H1 (cell line): ENCODE measurements at regions not wholly inside any gene's neighbourhood (a gene's known extent, or its start where the extent isn't known, plus 50 kb on each side); places are given as distances from the start of the nearest gene placed in this dataset.

Experiments
- CTCF ChIA-PET: fragments of 300-600 bp; sonication (Branson Sonifier 250); formaldehyde crosslinking; loops from one replicate; lab custom pipeline; 2021; ENCODE audit not compliant: partially characterized antibody; lab: Charles Lee
- POLR2A ChIA-PET: fragments of 300-600 bp; sonication (Branson Sonifier 250); formaldehyde crosslinking; loops from one replicate; lab custom pipeline; 2021; ENCODE audit warnings: inconsistent platforms; ENCODE audit not compliant: partially characterized antibody; lab: Charles Lee
- DNase-seq, 2 experiments: peaks; one replicate each; pipeline versions ENCODE4 v3.0.0 to v3.0.0-alpha.2; 2010 to 2022; ENCODE audit warnings: low spot score in 2 of 2, low read depth in 1 of 2, mixed read lengths in 1 of 2
- FAIRE-seq: peaks from 2 replicates; lab custom pipeline; 2011; peaks lifted over from hg19 to GRCh38; lab: Jason Lieb, UNC
- H2AFZ ChIP-seq: 2 replicates; pipeline ENCODE4 v1.8.1; 2012; ENCODE audit warnings: low read length, inconsistent platforms
- H2AK5ac ChIP-seq: 2 replicates; pipeline ENCODE4 v1.6.1; 2013; ENCODE audit warnings: low read depth, low read length
- H2BK120ac ChIP-seq: replicated peaks from 2 replicates; pipeline ENCODE3; 2013; ENCODE audit warnings: low read depth, low read length, inconsistent platforms
- H2BK12ac ChIP-seq: 2 replicates; pipeline ENCODE4 v1.6.1; 2013; ENCODE audit warnings: low read depth, low read length
- H2BK15ac ChIP-seq: 2 replicates; pipeline ENCODE4 v1.6.1; 2013; ENCODE audit warnings: low read length
- H2BK20ac ChIP-seq: 2 replicates; pipeline ENCODE4 v1.6.1; 2013; ENCODE audit warnings: low read length
- H2BK5ac ChIP-seq: 2 replicates; pipeline ENCODE4 v1.6.1; 2013; ENCODE audit warnings: low read depth, low read length
- H3K14ac ChIP-seq: 2 replicates; pipeline ENCODE4 v1.6.1; 2013; ENCODE audit warnings: inconsistent platforms; ENCODE audit not compliant: insufficient read length
- H3K18ac ChIP-seq: 2 replicates; pipeline ENCODE4 v1.6.1; 2013; ENCODE audit warnings: low read length; ENCODE audit errors: extremely low read depth
- H3K23ac ChIP-seq: 2 replicates; pipeline ENCODE4 v1.6.1; 2013; ENCODE audit warnings: inconsistent platforms; ENCODE audit not compliant: insufficient read length
- H3K23me2 ChIP-seq: 2 replicates; pipeline ENCODE4 v1.6.1; 2013; ENCODE audit warnings: low read depth, low read length
- H3K27ac ChIP-seq: 2 replicates; pipeline ENCODE4 v1.6.1; 2011; ENCODE audit warnings: low read depth, low read length, inconsistent platforms
- H3K27me3 ChIP-seq, 4 experiments: replicated peaks in 1 of 4; 1 replicate in 1 of 4; 2 replicates in 3 of 4; pipeline versions ENCODE4 v1.6.1 to v1.8.1; 2011 to 2013; ENCODE audit warnings: low read length in 3 of 4, mild to moderate bottlenecking in 3 of 4, inconsistent platforms in 2 of 4, mixed read lengths in 2 of 4, moderate library complexity in 1 of 4; ENCODE audit not compliant: control insufficient read depth in 3 of 4, insufficient read depth in 3 of 4; ENCODE audit errors: extremely low read depth in 1 of 4
- H3K36me3 ChIP-seq, 4 experiments: 2 replicates each; pipeline versions ENCODE4 v1.6.1 to v1.8.1; 2011 to 2013; ENCODE audit warnings: mild to moderate bottlenecking in 4 of 4, low read length in 3 of 4, moderate library complexity in 2 of 4, control low read depth in 1 of 4, inconsistent platforms in 1 of 4; ENCODE audit not compliant: insufficient read depth in 4 of 4, control insufficient read depth in 2 of 4
- H3K4ac ChIP-seq: replicated peaks from 2 replicates; pipeline ENCODE3; 2013; ENCODE audit warnings: low read length, low read depth, mixed read lengths, inconsistent platforms; ENCODE audit not compliant: insufficient read length
- H3K4me1 ChIP-seq, 4 experiments: replicated peaks in 1 of 4; 1 replicate in 1 of 4; 2 replicates in 3 of 4; pipeline versions ENCODE4 v1.6.1 to v1.8.1; 2011 to 2013; ENCODE audit warnings: low read length in 3 of 4, inconsistent platforms in 2 of 4, mixed read lengths in 1 of 4; ENCODE audit not compliant: insufficient read depth in 4 of 4, control insufficient read depth in 3 of 4
- H3K4me2 ChIP-seq, 2 experiments: 2 replicates each; pipeline versions ENCODE4 v1.6.1 to v1.8.1; 2011 to 2013; ENCODE audit warnings: low read depth in 2 of 2, low read length in 2 of 2, control low read depth in 1 of 2, inconsistent platforms in 1 of 2, mild to moderate bottlenecking in 1 of 2; ENCODE audit not compliant: insufficient read depth in 1 of 2
- H3K4me3 ChIP-seq, 4 experiments: fragments of 200-600, 300-600 bp in 1 of 4; sonication (generic), shearing (Covaris generic), sonication (Bioruptor Twin) in 1 of 4; 2 replicates each; pipeline versions ENCODE4 v1.5.1 to v1.8.1; 2011 to 2016; ENCODE audit warnings: low read length in 4 of 4, low read depth in 3 of 4, control low read depth in 2 of 4, inconsistent platforms in 2 of 4, mild to moderate bottlenecking in 2 of 4, mixed read lengths in 1 of 4, moderate library complexity in 1 of 4; ENCODE audit not compliant: insufficient read depth in 2 of 4; ENCODE audit errors: extremely low read depth in 1 of 4
- H3K56ac ChIP-seq: replicated peaks from 2 replicates; pipeline ENCODE3; 2013; ENCODE audit warnings: low read depth, mild to moderate bottlenecking, mixed read lengths, low read length, inconsistent platforms; ENCODE audit not compliant: insufficient read length
- H3K79me1 ChIP-seq: 2 replicates; pipeline ENCODE4 v1.6.1; 2013; ENCODE audit warnings: low read depth, low read length, control low read depth
- H3K79me2 ChIP-seq, 2 experiments: 2 replicates each; pipeline versions ENCODE4 v1.6.1 to v1.8.1; 2012 to 2013; ENCODE audit warnings: low read length in 2 of 2, mild to moderate bottlenecking in 2 of 2, inconsistent platforms in 1 of 2; ENCODE audit not compliant: insufficient read depth in 2 of 2, control insufficient read depth in 1 of 2
- H3K9ac ChIP-seq, 4 experiments: replicated peaks in 1 of 4; 1 replicate in 1 of 4; 2 replicates in 3 of 4; pipeline versions ENCODE4 v1.6.1 to v1.8.1; 2011 to 2013; ENCODE audit warnings: low read depth in 3 of 4, low read length in 3 of 4, control low read depth in 2 of 4, mild to moderate bottlenecking in 2 of 4, moderate library complexity in 2 of 4, inconsistent platforms in 1 of 4; ENCODE audit errors: extremely low read depth in 1 of 4
- H3K9me3 ChIP-seq, 2 experiments: 2 replicates each; pipeline versions ENCODE4 v1.6.1 to v1.8.1; 2012 to 2013; ENCODE audit warnings: mild to moderate bottlenecking in 2 of 2, moderate library complexity in 2 of 2, control low read depth in 1 of 2, inconsistent platforms in 1 of 2, low read depth in 1 of 2, low read length in 1 of 2, mixed read lengths in 1 of 2; ENCODE audit not compliant: insufficient read depth in 2 of 2
- H4K20me1 ChIP-seq, 2 experiments: replicated peaks in 1 of 2; 2 replicates each; pipeline versions ENCODE3 to v1.8.1; 2011 to 2013; ENCODE audit warnings: inconsistent platforms in 2 of 2, low read length in 2 of 2, mild to moderate bottlenecking in 1 of 2; ENCODE audit not compliant: insufficient read depth in 2 of 2, control insufficient read depth in 1 of 2
- H4K5ac ChIP-seq: 2 replicates; pipeline ENCODE4 v1.6.1; 2013; ENCODE audit warnings: low read length, low read depth, mixed read lengths, inconsistent platforms; ENCODE audit not compliant: insufficient read length
- H4K8ac ChIP-seq: 2 replicates; pipeline ENCODE4 v1.8.0; 2013; ENCODE audit warnings: mild to moderate bottlenecking, moderate library complexity, low read length, inconsistent platforms; ENCODE audit not compliant: insufficient read depth; ENCODE audit errors: extremely low read depth
- H4K91ac ChIP-seq: replicated peaks from 2 replicates; pipeline ENCODE3; 2013; ENCODE audit warnings: low read length, mixed read lengths, inconsistent platforms; ENCODE audit not compliant: insufficient read length
- KDM1A ChIP-seq: fragments of 200-600, 300-600 bp; sonication (generic); IDR thresholded peaks from 2 replicates; pipeline ENCODE4 v1.7.1; 2016; ENCODE audit warnings: mild to moderate bottlenecking, low read length, borderline replicate concordance
- WGBS, 2 experiments: shearing (Covaris generic) in 1 of 2; methylation state at CpG; one replicate each; pipeline versions ENCODE4 v1.1.6 to v1.1.7; 2013 to 2015; ENCODE audit warnings: low lambda C conversion rate in 2 of 2, mixed read lengths in 2 of 2, inconsistent platforms in 1 of 2, low coverage in 1 of 2, missing lambda C conversion rate in 1 of 2; ENCODE audit not compliant: insufficient replicate concordance in 2 of 2, insufficient coverage in 1 of 2, insufficient read length in 1 of 2; ENCODE audit errors: extremely low coverage in 1 of 2, missing lambda C conversion rate in 1 of 2; 5-methylcytosine and 5-hydroxymethylcytosine counted together
- TF ChIP-seq, protein P1 (sequence below), 3 experiments: IDR thresholded peaks; 1 replicate in 2 of 3; 2 replicates in 1 of 3; pipeline versions ENCODE4 v1.5.1 to v1.6.1; 2011; ENCODE audit warnings: low read length in 3 of 3, mild to moderate bottlenecking in 3 of 3, inconsistent platforms in 2 of 3, low read depth in 1 of 3, moderate library complexity in 1 of 3; ENCODE audit not compliant: insufficient read depth in 1 of 3; ENCODE audit errors: control extremely low read depth in 1 of 3

DNA sequence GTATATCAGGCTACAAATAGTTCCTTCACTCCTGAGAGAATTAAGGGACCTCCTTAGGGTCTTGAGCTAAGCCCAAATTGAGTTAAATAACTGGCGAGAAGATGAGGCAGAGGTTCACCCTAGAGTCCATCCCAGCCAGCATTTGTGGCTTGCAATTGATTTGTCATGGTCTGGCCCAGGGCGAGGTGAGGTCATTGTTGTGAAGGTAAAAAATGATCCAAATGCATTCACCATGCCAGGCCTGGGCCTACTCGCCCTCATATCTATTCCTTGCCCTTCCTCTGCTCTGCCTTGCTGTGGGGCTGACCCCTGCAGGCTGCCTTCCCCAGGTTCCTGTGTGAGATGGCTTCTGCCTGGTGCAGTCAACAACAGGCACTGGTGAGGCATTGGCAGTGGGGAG lies 207.2 kb downstream of the ZNF365 start:
- Histone ChIP-seq H3K27ac (no peak overlapping the region), H2BK15ac (no peak overlapping the region), H3K4ac (no peak overlapping the region), H4K20me1 (no peaks in the 10 kb centered on the region), H2BK120ac (no peak overlapping the region), H3K9ac (no peak overlapping the region), H4K8ac (no peak overlapping the region), H2BK5ac (no peak overlapping the region), H3K79me2 (no peaks in the 10 kb centered on the region), H2BK12ac (no peak overlapping the region), H3K56ac (no peak overlapping the region), H2AFZ (no peak overlapping the region), H2AK5ac (no peak overlapping the region), H3K4me3 (no peak overlapping the region), H3K36me3 (no peaks in the 10 kb centered on the region), H3K18ac (no peak overlapping the region), H3K14ac (no peak overlapping the region), H4K5ac (no peak overlapping the region), H3K9me3 (no peaks in the 10 kb centered on the region), H3K23me2 (no peaks in the 10 kb centered on the region), H4K91ac (no peak overlapping the region), H3K79me1 (no peaks in the 10 kb centered on the region), H3K4me1 (no peaks in the 10 kb centered on the region), H2BK20ac (no peak overlapping the region), H3K23ac (no peak overlapping the region), H3K4me2 (no peak overlapping the region), H3K27me3 (peaks cover 0 to 1% (median 0%) of the 10 kb centered on the region in 4 experiments; a peak in 2 of 7 replicates)
- WGBS, 2 experiments = 85% methylated on average over 3 of the region's 3 CpGs; no CpG with 5 or more reads in 1 of the 2 experiments
- FAIRE-seq (no peak), DNase-seq (no peak)
- POLR2A ChIA-PET = no interaction called here
- CTCF ChIA-PET = interaction anchor here (1.2 to 1.4 kb wide), 2 partner anchors 13 to 586 kb away, joined by 3 to 6 read pairs; no protein-coding TSS in a partner anchor
- TF ChIP-seq, protein P1, sequence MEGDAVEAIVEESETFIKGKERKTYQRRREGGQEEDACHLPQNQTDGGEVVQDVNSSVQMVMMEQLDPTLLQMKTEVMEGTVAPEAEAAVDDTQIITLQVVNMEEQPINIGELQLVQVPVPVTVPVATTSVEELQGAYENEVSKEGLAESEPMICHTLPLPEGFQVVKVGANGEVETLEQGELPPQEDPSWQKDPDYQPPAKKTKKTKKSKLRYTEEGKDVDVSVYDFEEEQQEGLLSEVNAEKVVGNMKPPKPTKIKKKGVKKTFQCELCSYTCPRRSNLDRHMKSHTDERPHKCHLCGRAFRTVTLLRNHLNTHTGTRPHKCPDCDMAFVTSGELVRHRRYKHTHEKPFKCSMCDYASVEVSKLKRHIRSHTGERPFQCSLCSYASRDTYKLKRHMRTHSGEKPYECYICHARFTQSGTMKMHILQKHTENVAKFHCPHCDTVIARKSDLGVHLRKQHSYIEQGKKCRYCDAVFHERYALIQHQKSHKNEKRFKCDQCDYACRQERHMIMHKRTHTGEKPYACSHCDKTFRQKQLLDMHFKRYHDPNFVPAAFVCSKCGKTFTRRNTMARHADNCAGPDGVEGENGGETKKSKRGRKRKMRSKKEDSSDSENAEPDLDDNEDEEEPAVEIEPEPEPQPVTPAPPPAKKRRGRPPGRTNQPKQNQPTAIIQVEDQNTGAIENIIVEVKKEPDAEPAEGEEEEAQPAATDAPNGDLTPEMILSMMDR (IDR thresholded peaks at IDR 0.05; ENCODE audit: control extremely low read depth in 1 of 3, insufficient read depth in 1 of 3, low read depth in 1 of 3, low read length in 3 of 3) = no peak
- no peak for TF ChIP-seq KDM1A
